ENCODE measurements at regions not wholly inside any gene's neighbourhood (a gene's known extent, or its start where the extent isn't known, plus 50 kb on each side); places are given as distances from the start of the nearest gene placed in this dataset.

- no peak for DNase-seq (ENCODE audit: low spot score)
- 75% methylated on average over 3 of the region's 3 CpGs for WGBS
- TF ChIP-seq POLR2A (IDR thresholded peaks at IDR 0.05) (no peak), POLR2AphosphoS5 (IDR thresholded peaks at IDR 0.05) (no peak), CTCF (IDR thresholded peaks at IDR 0.05) (no peak)
- no peaks in the 10 kb centered on the region for H3K4me1 ChIP-seq (replicated peaks)
- H3K4me3 ChIP-seq = no peak overlapping the region
- no peaks in the 10 kb centered on the region for H3K27me3 ChIP-seq (replicated peaks; ENCODE audit: insufficient read depth)
- intact Hi-C loops (cut with DNase I) = no loop called here
- no peaks in the 10 kb centered on the region for H3K36me3 ChIP-seq
- no peak overlapping the region for H3K27ac ChIP-seq
- no peaks in the 10 kb centered on the region for H3K9me3 ChIP-seq
Measured at GRCh38 chr6:106735136-106735633, 105.8 kb downstream of the QRSL1 start.

GRCh38 chr6:106733386-106733785 lies 104.0 kb downstream of the QRSL1 start:
- TF ChIP-seq POLR2A (IDR thresholded peaks at IDR 0.05) (no peak), POLR2AphosphoS5 (IDR thresholded peaks at IDR 0.05) (no peak), CTCF (IDR thresholded peaks at IDR 0.05) (no peak)
- Histone ChIP-seq H3K9me3 (no peaks in the 10 kb centered on the region), H3K36me3 (no peaks in the 10 kb centered on the region), H3K27me3 (replicated peaks; ENCODE audit: insufficient read depth) (no peaks in the 10 kb centered on the region), H3K4me3 (no peak overlapping the region), H3K27ac (no peak overlapping the region), H3K4me1 (replicated peaks) (no peaks in the 10 kb centered on the region)
- DNase-seq (ENCODE audit: low spot score) = no peak
- 79% methylated on average over 2 of the region's 2 CpGs for WGBS
- intact Hi-C loops (cut with DNase I) = no loop called here

GRCh38 chr6:106732376-106732940 lies 103.1 kb downstream of the QRSL1 start:
- no peaks in the 10 kb centered on the region for H3K4me1 ChIP-seq (replicated peaks)
- H3K36me3 ChIP-seq = no peaks in the 10 kb centered on the region
- TF ChIP-seq POLR2A (IDR thresholded peaks at IDR 0.05) (no peak), POLR2AphosphoS5 (IDR thresholded peaks at IDR 0.05) (no peak), CTCF (IDR thresholded peaks at IDR 0.05) (no peak)
- no peaks in the 10 kb centered on the region for H3K27me3 ChIP-seq (replicated peaks; ENCODE audit: insufficient read depth)
- intact Hi-C loops (cut with DNase I) = no loop called here
- no peak for DNase-seq (ENCODE audit: low spot score)
- H3K27ac ChIP-seq = no peak overlapping the region
- H3K9me3 ChIP-seq = no peaks in the 10 kb centered on the region
- WGBS = 91% methylated on average over 7 of the region's 7 CpGs
- H3K4me3 ChIP-seq = no peak overlapping the region

GRCh38 chr6:106731843-106732160 lies 102.4 kb downstream of the QRSL1 start:
- intact Hi-C loops (cut with DNase I) = no loop called here
- Histone ChIP-seq H3K27me3 (replicated peaks; ENCODE audit: insufficient read depth) (no peaks in the 10 kb centered on the region), H3K9me3 (no peaks in the 10 kb centered on the region), H3K36me3 (no peaks in the 10 kb centered on the region), H3K27ac (no peak overlapping the region), H3K4me3 (no peak overlapping the region), H3K4me1 (replicated peaks) (no peaks in the 10 kb centered on the region)
- WGBS = 83% methylated on average over 1 of the region's 1 CpG
- TF ChIP-seq POLR2AphosphoS5 (IDR thresholded peaks at IDR 0.05) (no peak), POLR2A (IDR thresholded peaks at IDR 0.05) (no peak), CTCF (IDR thresholded peaks at IDR 0.05) (no peak)
- DNase-seq (ENCODE audit: low spot score) = no peak

- TF ChIP-seq POLR2A (IDR thresholded peaks at IDR 0.05) (no peak), POLR2AphosphoS5 (IDR thresholded peaks at IDR 0.05) (no peak), CTCF (IDR thresholded peaks at IDR 0.05) (no peak)
- H3K27ac ChIP-seq = no peak overlapping the region
Measured at GRCh38 chr6:106731144-106731842, 101.9 kb downstream of the QRSL1 start.

More at GRCh38 chr6:106731144-106731842, 101.9 kb downstream of the QRSL1 start:
- intact Hi-C loops (cut with DNase I) = no loop called here
- H3K4me1 ChIP-seq (replicated peaks) = no peaks in the 10 kb centered on the region
- H3K4me3 ChIP-seq = no peak overlapping the region
- DNase-seq (ENCODE audit: low spot score) = no peak
- 58% methylated on average over 6 of the region's 6 CpGs for WGBS
- no peaks in the 10 kb centered on the region for H3K27me3 ChIP-seq (replicated peaks; ENCODE audit: insufficient read depth)
- H3K9me3 ChIP-seq = no peaks in the 10 kb centered on the region
- H3K36me3 ChIP-seq = no peaks in the 10 kb centered on the region

Measured in prostate gland (tissue), 2 donors.